CD4-positive, CD25-positive, alpha-beta regulatory T cell (primary cell): ENCODE measurements at regions not wholly inside any gene's neighbourhood (a gene's known extent, or its start where the extent isn't known, plus 50 kb on each side); places are given as distances from the start of the nearest gene placed in this dataset.

Experiments used
- ATAC-seq, 2 donors: fragments of 150-1000 bp; cut with Tn5 transposase; one replicate each; pipeline ENCODE4 v1.10.0; 2021; ENCODE audit warnings: low read depth in 2 of 2, moderate number of reproducible peaks in 2 of 2, moderate library complexity in 1 of 2
- DNase-seq, 3 donors: peaks; one replicate each; pipeline versions ENCODE4 v3.0.0 to v3.0.0-alpha.2; 2012 to 2022; ENCODE audit warnings: mixed read lengths in 1 of 3
- H3K27ac ChIP-seq: one replicate; pipeline ENCODE4 v1.7.0; 2013; ENCODE audit warnings: mild to moderate bottlenecking, low read length; ENCODE audit not compliant: insufficient read depth, poor library complexity, severe bottlenecking
- H3K27me3 ChIP-seq: one replicate; pipeline ENCODE4 v1.7.0; 2013; ENCODE audit warnings: low read length; ENCODE audit not compliant: control insufficient read depth, insufficient read depth
- H3K36me3 ChIP-seq: one replicate; pipeline ENCODE4 v1.7.0; 2013; ENCODE audit warnings: mild to moderate bottlenecking, low read length, moderate library complexity; ENCODE audit not compliant: control insufficient read depth, insufficient read depth
- H3K4me1 ChIP-seq: 2 replicates; pipeline ENCODE4 v1.7.0; 2013; ENCODE audit warnings: mild to moderate bottlenecking, low read length; ENCODE audit not compliant: insufficient read depth, control insufficient read depth, poor library complexity, severe bottlenecking
- H3K4me3 ChIP-seq: one replicate; pipeline ENCODE4 v1.7.0; 2013; ENCODE audit warnings: low read depth, mild to moderate bottlenecking, low read length, moderate library complexity
- H3K9me3 ChIP-seq, 2 experiments: 1 replicate in 1 of 2; 2 replicates in 1 of 2; pipeline ENCODE4 v1.7.0; 2013; ENCODE audit warnings: low read length in 2 of 2, mild to moderate bottlenecking in 1 of 2, moderate library complexity in 1 of 2; ENCODE audit not compliant: control insufficient read depth in 2 of 2
- H3K27ac Mint-ChIP-seq, 3 donors: one replicate each; pipeline ENCODE4 v1.8.0; 2020 to 2022; ENCODE audit warnings: mild to moderate bottlenecking in 3 of 3, mixed read lengths in 3 of 3, moderate library complexity in 2 of 3
- H3K27me3 Mint-ChIP-seq: one replicate; pipeline ENCODE4 v1.8.0; 2022; ENCODE audit warnings: mild to moderate bottlenecking, mixed read lengths
- H3K36me3 Mint-ChIP-seq: one replicate; pipeline ENCODE4 v1.8.0; 2020; ENCODE audit warnings: mixed read lengths
- H3K4me1 Mint-ChIP-seq, 4 donors: one replicate each; pipeline ENCODE4 v1.8.0; 2020 to 2022; ENCODE audit warnings: mixed read lengths in 4 of 4, mild to moderate bottlenecking in 1 of 4
- H3K4me3 Mint-ChIP-seq, 4 donors: one replicate each; pipeline ENCODE4 v1.8.0; 2020 to 2022; ENCODE audit warnings: mild to moderate bottlenecking in 4 of 4, mixed read lengths in 4 of 4, moderate library complexity in 3 of 4
- H3K9me3 Mint-ChIP-seq, 7 donors: one replicate each; pipeline ENCODE4 v1.8.0; 2020 to 2022; ENCODE audit warnings: mixed read lengths in 7 of 7, mild to moderate bottlenecking in 3 of 7, moderate library complexity in 2 of 7

DNA sequence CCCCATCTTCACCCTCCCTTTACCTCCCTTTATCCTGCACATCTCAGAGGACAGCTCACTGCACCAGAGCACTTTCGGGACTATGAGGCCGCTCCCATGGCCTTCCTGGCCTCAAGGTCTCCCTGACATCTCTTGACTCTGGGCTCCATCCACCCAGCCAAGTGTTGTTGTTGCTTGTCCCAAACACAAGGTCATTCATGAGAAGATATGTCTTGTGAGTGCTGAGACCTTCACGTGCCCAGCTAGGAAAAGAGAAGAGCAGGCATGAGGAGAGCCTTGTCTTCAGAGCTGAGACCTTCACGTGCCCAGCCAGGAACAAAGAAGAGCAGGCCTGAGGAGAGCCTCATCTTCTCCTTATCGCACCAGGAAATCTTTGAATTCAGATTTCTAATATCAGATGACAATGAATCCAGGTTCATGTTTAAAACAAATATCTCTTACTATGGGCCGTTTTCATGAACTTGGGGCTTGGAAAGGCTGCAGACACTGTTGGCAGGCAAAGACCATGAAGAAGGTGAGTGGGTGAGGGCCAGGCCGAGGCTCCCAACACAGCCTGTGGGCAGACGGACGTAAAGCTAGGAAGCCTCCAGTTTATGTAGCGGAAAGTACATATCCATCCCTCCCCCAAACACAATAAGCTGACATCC lies 256.1 kb downstream of the NDUFA10 start:
- H3K4me3 Mint-ChIP-seq: no peak overlapping the region
- Histone ChIP-seq H3K9me3 (peaks cover 8 to 9% of the 10 kb centered on the region in 2 experiments), H3K36me3 (no peaks in the 10 kb centered on the region), H3K27me3 (no peaks in the 10 kb centered on the region), H3K4me1 (no peaks in the 10 kb centered on the region), H3K4me3 (no peak overlapping the region), H3K27ac (no peak overlapping the region)
- H3K4me1 Mint-ChIP-seq: no peaks in the 10 kb centered on the region
- peaks cover 0 to 9% (median 3%) of the 10 kb centered on the region in 7 donors for H3K9me3 Mint-ChIP-seq
- H3K36me3 Mint-ChIP-seq: no peaks in the 10 kb centered on the region
- DNase-seq (no peak), ATAC-seq (no peak)
- no peak overlapping the region for H3K27ac Mint-ChIP-seq
- H3K27me3 Mint-ChIP-seq: peaks cover 5% of the 10 kb centered on the region

DNA sequence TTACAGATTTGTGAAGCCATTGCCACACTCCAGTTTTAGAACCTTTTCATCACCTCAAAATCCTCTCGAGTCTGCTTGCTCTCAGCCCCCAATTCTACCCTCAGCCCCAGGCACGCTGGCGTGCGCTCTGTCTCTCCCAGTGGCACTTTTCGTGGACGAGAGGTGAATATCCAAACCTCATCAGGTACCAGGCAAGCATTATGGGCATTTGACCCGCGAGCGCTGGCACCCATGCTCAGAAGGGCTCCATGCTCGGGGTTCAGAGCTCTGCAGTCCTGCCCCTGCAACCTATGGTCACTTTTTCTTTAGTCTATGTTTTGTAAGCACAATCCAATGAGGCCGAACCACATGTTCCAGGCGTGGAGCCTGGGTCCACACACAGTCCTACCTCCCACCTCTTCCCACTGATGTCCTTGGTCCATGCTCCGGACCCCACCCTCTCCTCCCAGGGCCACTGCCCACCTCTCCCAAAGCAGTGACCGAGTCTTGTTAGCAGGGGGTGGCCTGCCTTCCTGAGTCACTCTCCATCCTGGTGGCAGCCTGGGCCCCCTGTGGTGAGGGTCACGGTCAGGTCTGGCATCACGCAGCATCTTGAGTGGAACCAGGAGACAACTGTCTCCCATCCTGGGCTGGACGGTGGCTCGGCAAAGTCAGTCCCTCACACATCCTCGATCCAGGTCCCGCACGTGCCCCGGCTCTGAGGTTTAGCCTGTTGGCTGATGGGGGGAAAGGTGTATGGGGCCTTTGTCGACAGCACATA lies 256.9 kb downstream of the NDUFA10 start:
- Histone ChIP-seq H3K27me3 (no peaks in the 10 kb centered on the region), H3K27ac (no peak overlapping the region), H3K36me3 (no peaks in the 10 kb centered on the region), H3K4me1 (no peaks in the 10 kb centered on the region), H3K4me3 (no peak overlapping the region), H3K9me3 (peaks cover 8 to 9% of the 10 kb centered on the region in 2 experiments)
- DNase-seq (no peak), ATAC-seq (no peak)
- H3K36me3 Mint-ChIP-seq: no peaks in the 10 kb centered on the region
- H3K4me3 Mint-ChIP-seq: no peak overlapping the region
- peak overlapping the region in 1 of 3 donors; percentile 87 for H3K27ac Mint-ChIP-seq
- peaks cover 0 to 7% (median 3%) of the 10 kb centered on the region in 7 donors for H3K9me3 Mint-ChIP-seq
- H3K4me1 Mint-ChIP-seq: peaks cover 0 to 2% (median 0%) of the 10 kb centered on the region in 4 donors
- H3K27me3 Mint-ChIP-seq: peaks cover 8% of the 10 kb centered on the region

DNA sequence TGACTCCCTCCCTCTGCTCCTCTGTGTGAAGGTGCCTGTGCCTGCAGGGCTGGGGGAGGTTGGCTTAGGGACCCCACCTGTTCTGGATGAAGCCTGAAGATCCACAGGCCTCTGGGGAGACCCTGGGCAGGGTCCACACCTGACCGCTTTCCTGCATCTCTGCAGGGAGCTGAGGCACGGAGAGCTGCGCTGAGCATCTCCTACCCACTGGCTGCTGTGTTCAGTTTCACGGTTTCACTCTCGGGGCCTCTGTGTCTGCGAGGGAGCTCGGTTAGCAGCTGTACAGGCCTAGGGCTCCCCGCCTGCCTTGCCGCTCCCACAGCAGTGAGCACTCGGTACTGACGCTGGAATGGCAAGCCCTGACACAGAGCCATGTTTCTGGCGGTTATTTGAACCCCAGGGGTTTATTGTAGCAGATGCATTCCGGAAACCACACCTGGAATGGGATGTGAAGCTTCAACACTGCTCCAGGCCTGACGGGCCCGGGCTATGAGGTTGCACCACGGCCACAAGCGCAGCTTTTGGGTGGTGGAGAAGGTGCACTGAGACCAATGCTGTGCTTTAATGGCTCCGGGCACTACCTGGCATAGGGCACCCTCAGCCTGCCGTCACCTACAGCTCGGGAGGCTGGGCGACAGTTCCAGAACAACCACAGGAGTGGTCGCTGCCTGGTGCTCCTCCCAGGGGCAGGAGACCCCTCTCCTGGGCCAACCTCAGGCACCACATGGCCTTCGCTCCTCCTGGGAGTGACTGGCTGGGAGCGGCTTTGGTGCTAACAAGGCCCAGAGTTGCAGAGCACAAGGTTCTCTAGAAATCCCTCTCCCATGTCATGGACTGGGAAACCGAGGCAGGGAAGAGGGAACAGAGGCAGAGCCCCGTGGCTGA lies 257.9 kb downstream of the NDUFA10 start:
- Mint-ChIP-seq H3K27me3 (peaks cover 10% of the 10 kb centered on the region), H3K4me3 (no peak overlapping the region), H3K9me3 (peaks cover 0 to 6% (median 3%) of the 10 kb centered on the region in 7 donors), H3K4me1 (peaks cover 0 to 6% (median 0%) of the 10 kb centered on the region in 4 donors), H3K36me3 (no peaks in the 10 kb centered on the region), H3K27ac (no peak overlapping the region)
- Histone ChIP-seq H3K9me3 (peaks cover 8 to 9% of the 10 kb centered on the region in 2 experiments), H3K4me1 (no peaks in the 10 kb centered on the region), H3K27ac (no peak overlapping the region), H3K27me3 (no peaks in the 10 kb centered on the region), H3K4me3 (no peak overlapping the region), H3K36me3 (no peaks in the 10 kb centered on the region)
- no peak for ATAC-seq
- no peak for DNase-seq

DNA sequence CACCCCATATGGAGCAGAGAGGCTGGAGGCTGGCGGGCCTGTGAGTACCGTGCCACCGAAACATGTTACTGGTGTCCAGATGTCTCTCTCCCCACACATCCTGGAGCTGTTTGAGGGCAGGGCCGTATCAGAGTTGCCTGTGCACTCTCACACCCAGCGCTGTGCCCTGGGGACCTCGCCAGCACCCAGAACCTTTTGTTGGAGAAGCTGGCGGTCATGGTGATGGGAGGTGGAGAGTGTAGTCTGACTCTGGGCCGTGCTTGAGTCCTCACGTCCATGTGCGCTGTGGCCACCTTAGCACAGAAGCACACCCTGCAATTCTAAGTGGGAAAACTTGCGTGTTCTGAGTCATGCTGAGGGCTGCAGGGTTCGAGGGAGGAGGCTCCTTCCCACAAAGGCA lies 259.2 kb downstream of the NDUFA10 start:
- Histone ChIP-seq H3K27ac (no peak overlapping the region), H3K4me1 (no peaks in the 10 kb centered on the region), H3K27me3 (no peaks in the 10 kb centered on the region), H3K9me3 (no peaks in the 10 kb centered on the region), H3K36me3 (no peaks in the 10 kb centered on the region), H3K4me3 (no peak overlapping the region)
- H3K36me3 Mint-ChIP-seq: no peaks in the 10 kb centered on the region
- peaks cover 0 to 6% (median 0%) of the 10 kb centered on the region in 4 donors for H3K4me1 Mint-ChIP-seq
- H3K9me3 Mint-ChIP-seq: peaks cover 0 to 3% (median 0%) of the 10 kb centered on the region in 7 donors
- no peak overlapping the region for H3K27ac Mint-ChIP-seq
- DNase-seq (no peak), ATAC-seq (no peak)
- H3K27me3 Mint-ChIP-seq: peaks cover 5% of the 10 kb centered on the region
- no peak overlapping the region for H3K4me3 Mint-ChIP-seq

DNA sequence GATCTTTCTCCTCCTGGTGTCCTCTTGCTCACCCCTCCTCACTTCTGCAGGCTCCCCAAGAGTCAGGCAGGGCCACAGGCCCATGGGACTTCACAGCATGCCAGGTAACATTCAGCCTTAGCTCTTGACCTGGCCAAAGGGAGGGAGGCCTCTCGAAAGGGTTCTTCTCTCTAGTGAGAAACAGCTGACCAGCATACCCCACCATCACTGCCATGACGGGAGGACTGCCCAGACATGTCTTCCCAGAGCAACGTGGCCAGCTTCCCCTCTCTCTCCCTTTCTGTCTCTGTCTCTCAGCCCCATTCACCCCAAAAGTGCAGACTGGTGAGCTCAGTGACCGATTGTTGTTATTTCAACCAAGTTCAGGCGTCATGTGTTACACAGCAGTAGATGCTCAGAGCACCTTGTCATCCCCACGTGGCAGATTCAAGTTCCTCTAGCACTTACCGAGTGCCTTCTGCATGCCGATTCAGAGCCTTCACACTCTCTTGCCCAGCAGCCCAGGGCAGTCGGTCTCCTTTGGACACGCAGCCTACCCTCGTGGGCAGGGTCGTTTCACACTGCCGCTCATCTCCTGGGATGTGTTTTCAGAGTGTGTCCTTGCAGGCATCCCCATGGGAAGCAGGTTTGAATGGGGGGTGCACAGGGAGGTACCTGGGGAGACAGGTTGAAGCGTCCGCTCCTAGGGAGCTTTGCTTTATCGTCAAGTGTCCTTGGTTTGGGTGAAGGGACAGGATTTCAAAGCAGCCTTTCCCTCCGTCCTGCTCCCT lies 259.9 kb downstream of the NDUFA10 start:
- no peaks in the 10 kb centered on the region for H3K27me3 ChIP-seq
- H3K9me3 Mint-ChIP-seq: peaks cover 0 to 3% (median 0%) of the 10 kb centered on the region in 7 donors
- no peak overlapping the region for H3K27ac Mint-ChIP-seq

DNA sequence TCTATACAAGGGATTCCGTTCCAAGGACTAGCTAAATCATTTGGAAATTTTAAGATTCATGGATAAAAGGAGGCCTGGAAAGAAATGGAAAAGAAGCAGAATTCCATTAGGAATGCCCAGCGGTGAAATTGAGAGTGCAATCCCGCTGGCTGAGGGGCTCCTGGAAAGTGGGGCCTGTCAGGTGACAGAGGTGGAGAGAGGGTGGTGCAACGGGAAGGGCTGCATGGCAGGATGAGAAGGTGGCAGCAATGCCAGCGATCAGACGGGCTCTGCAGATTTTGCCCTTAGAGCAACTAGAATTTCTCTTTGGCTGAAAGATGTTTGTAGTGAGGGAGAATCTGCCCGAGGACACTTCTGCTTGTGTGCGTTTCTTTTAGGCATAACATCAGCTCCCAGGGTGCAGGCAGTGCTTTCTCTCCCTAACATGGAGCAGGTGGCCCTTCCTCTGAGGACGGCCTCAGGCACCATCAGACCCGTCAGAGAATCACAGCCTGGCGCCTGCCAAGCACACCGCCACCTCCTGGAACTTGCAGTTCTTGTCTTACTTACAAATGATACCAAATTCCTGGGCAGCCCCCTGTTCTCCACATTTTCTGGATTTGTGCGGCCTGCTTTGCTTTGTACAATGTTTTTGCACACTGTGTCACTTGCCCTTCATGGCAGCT lies 261.6 kb downstream of the NDUFA10 start:
- Histone ChIP-seq H3K4me1 (no peaks in the 10 kb centered on the region), H3K27me3 (no peaks in the 10 kb centered on the region), H3K4me3 (no peak overlapping the region), H3K27ac (no peak overlapping the region), H3K36me3 (no peaks in the 10 kb centered on the region), H3K9me3 (peaks cover 0 to 2% of the 10 kb centered on the region in 2 experiments)
- H3K4me1 Mint-ChIP-seq: peaks cover 0 to 6% (median 0%) of the 10 kb centered on the region in 4 donors
- H3K27ac Mint-ChIP-seq: no peak overlapping the region
- no peak overlapping the region for H3K4me3 Mint-ChIP-seq
- H3K36me3 Mint-ChIP-seq: no peaks in the 10 kb centered on the region
- DNase-seq (no peak), ATAC-seq (no peak)
- H3K27me3 Mint-ChIP-seq: peaks cover 13% of the 10 kb centered on the region
- peaks cover 0 to 3% (median 0%) of the 10 kb centered on the region in 7 donors for H3K9me3 Mint-ChIP-seq

More for the DNA sequence above, 259.9 kb downstream of the NDUFA10 start:
- H3K4me3 Mint-ChIP-seq: peak overlapping the region in 1 of 4 donors; percentile 11
- peaks cover 10% of the 10 kb centered on the region for H3K27me3 Mint-ChIP-seq
- no peak for ATAC-seq
- H3K27ac ChIP-seq: no peak overlapping the region
- H3K36me3 ChIP-seq: no peaks in the 10 kb centered on the region
- no peaks in the 10 kb centered on the region for H3K36me3 Mint-ChIP-seq
- peaks cover 0 to 2% of the 10 kb centered on the region in 2 experiments for H3K9me3 ChIP-seq
- no peaks in the 10 kb centered on the region for H3K4me1 ChIP-seq
- H3K4me3 ChIP-seq: no peak overlapping the region
- no peak for DNase-seq
- peaks cover 0 to 6% (median 0%) of the 10 kb centered on the region in 4 donors for H3K4me1 Mint-ChIP-seq
